H1 (cell line): ENCODE measurements at regions not wholly inside any gene's neighbourhood (a gene's known extent, or its start where the extent isn't known, plus 50 kb on each side); places are given as distances from the start of the nearest gene placed in this dataset.

Experiments
- CTCF ChIA-PET: fragments of 300-600 bp; sonication (Branson Sonifier 250); formaldehyde crosslinking; loops from one replicate; lab custom pipeline; 2021; ENCODE audit not compliant: partially characterized antibody; lab: Charles Lee
- POLR2A ChIA-PET: fragments of 300-600 bp; sonication (Branson Sonifier 250); formaldehyde crosslinking; loops from one replicate; lab custom pipeline; 2021; ENCODE audit warnings: inconsistent platforms; ENCODE audit not compliant: partially characterized antibody; lab: Charles Lee
- DNase-seq, 2 experiments: peaks; one replicate each; pipeline versions ENCODE4 v3.0.0 to v3.0.0-alpha.2; 2010 to 2022; ENCODE audit warnings: low spot score in 2 of 2, low read depth in 1 of 2, mixed read lengths in 1 of 2
- FAIRE-seq: peaks from 2 replicates; lab custom pipeline; 2011; peaks lifted over from hg19 to GRCh38; lab: Jason Lieb, UNC
- H2AFZ ChIP-seq: 2 replicates; pipeline ENCODE4 v1.8.1; 2012; ENCODE audit warnings: low read length, inconsistent platforms
- H2AK5ac ChIP-seq: 2 replicates; pipeline ENCODE4 v1.6.1; 2013; ENCODE audit warnings: low read depth, low read length
- H2BK120ac ChIP-seq: replicated peaks from 2 replicates; pipeline ENCODE3; 2013; ENCODE audit warnings: low read depth, low read length, inconsistent platforms
- H2BK12ac ChIP-seq: 2 replicates; pipeline ENCODE4 v1.6.1; 2013; ENCODE audit warnings: low read depth, low read length
- H2BK15ac ChIP-seq: 2 replicates; pipeline ENCODE4 v1.6.1; 2013; ENCODE audit warnings: low read length
- H2BK20ac ChIP-seq: 2 replicates; pipeline ENCODE4 v1.6.1; 2013; ENCODE audit warnings: low read length
- H2BK5ac ChIP-seq: 2 replicates; pipeline ENCODE4 v1.6.1; 2013; ENCODE audit warnings: low read depth, low read length
- H3K14ac ChIP-seq: 2 replicates; pipeline ENCODE4 v1.6.1; 2013; ENCODE audit warnings: inconsistent platforms; ENCODE audit not compliant: insufficient read length
- H3K18ac ChIP-seq: 2 replicates; pipeline ENCODE4 v1.6.1; 2013; ENCODE audit warnings: low read length; ENCODE audit errors: extremely low read depth
- H3K23ac ChIP-seq: 2 replicates; pipeline ENCODE4 v1.6.1; 2013; ENCODE audit warnings: inconsistent platforms; ENCODE audit not compliant: insufficient read length
- H3K23me2 ChIP-seq: 2 replicates; pipeline ENCODE4 v1.6.1; 2013; ENCODE audit warnings: low read depth, low read length
- H3K27ac ChIP-seq: 2 replicates; pipeline ENCODE4 v1.6.1; 2011; ENCODE audit warnings: low read depth, low read length, inconsistent platforms
- H3K27me3 ChIP-seq, 4 experiments: replicated peaks in 1 of 4; 1 replicate in 1 of 4; 2 replicates in 3 of 4; pipeline versions ENCODE4 v1.6.1 to v1.8.1; 2011 to 2013; ENCODE audit warnings: low read length in 3 of 4, mild to moderate bottlenecking in 3 of 4, inconsistent platforms in 2 of 4, mixed read lengths in 2 of 4, moderate library complexity in 1 of 4; ENCODE audit not compliant: control insufficient read depth in 3 of 4, insufficient read depth in 3 of 4; ENCODE audit errors: extremely low read depth in 1 of 4
- H3K36me3 ChIP-seq, 4 experiments: 2 replicates each; pipeline versions ENCODE4 v1.6.1 to v1.8.1; 2011 to 2013; ENCODE audit warnings: mild to moderate bottlenecking in 4 of 4, low read length in 3 of 4, moderate library complexity in 2 of 4, control low read depth in 1 of 4, inconsistent platforms in 1 of 4; ENCODE audit not compliant: insufficient read depth in 4 of 4, control insufficient read depth in 2 of 4
- H3K4ac ChIP-seq: replicated peaks from 2 replicates; pipeline ENCODE3; 2013; ENCODE audit warnings: low read length, low read depth, mixed read lengths, inconsistent platforms; ENCODE audit not compliant: insufficient read length
- H3K4me1 ChIP-seq, 4 experiments: replicated peaks in 1 of 4; 1 replicate in 1 of 4; 2 replicates in 3 of 4; pipeline versions ENCODE4 v1.6.1 to v1.8.1; 2011 to 2013; ENCODE audit warnings: low read length in 3 of 4, inconsistent platforms in 2 of 4, mixed read lengths in 1 of 4; ENCODE audit not compliant: insufficient read depth in 4 of 4, control insufficient read depth in 3 of 4
- H3K4me2 ChIP-seq, 2 experiments: 2 replicates each; pipeline versions ENCODE4 v1.6.1 to v1.8.1; 2011 to 2013; ENCODE audit warnings: low read depth in 2 of 2, low read length in 2 of 2, control low read depth in 1 of 2, inconsistent platforms in 1 of 2, mild to moderate bottlenecking in 1 of 2; ENCODE audit not compliant: insufficient read depth in 1 of 2
- H3K4me3 ChIP-seq, 4 experiments: fragments of 200-600, 300-600 bp in 1 of 4; sonication (generic), shearing (Covaris generic), sonication (Bioruptor Twin) in 1 of 4; 2 replicates each; pipeline versions ENCODE4 v1.5.1 to v1.8.1; 2011 to 2016; ENCODE audit warnings: low read length in 4 of 4, low read depth in 3 of 4, control low read depth in 2 of 4, inconsistent platforms in 2 of 4, mild to moderate bottlenecking in 2 of 4, mixed read lengths in 1 of 4, moderate library complexity in 1 of 4; ENCODE audit not compliant: insufficient read depth in 2 of 4; ENCODE audit errors: extremely low read depth in 1 of 4
- H3K56ac ChIP-seq: replicated peaks from 2 replicates; pipeline ENCODE3; 2013; ENCODE audit warnings: low read depth, mild to moderate bottlenecking, mixed read lengths, low read length, inconsistent platforms; ENCODE audit not compliant: insufficient read length
- H3K79me1 ChIP-seq: 2 replicates; pipeline ENCODE4 v1.6.1; 2013; ENCODE audit warnings: low read depth, low read length, control low read depth
- H3K79me2 ChIP-seq, 2 experiments: 2 replicates each; pipeline versions ENCODE4 v1.6.1 to v1.8.1; 2012 to 2013; ENCODE audit warnings: low read length in 2 of 2, mild to moderate bottlenecking in 2 of 2, inconsistent platforms in 1 of 2; ENCODE audit not compliant: insufficient read depth in 2 of 2, control insufficient read depth in 1 of 2
- H3K9ac ChIP-seq, 4 experiments: replicated peaks in 1 of 4; 1 replicate in 1 of 4; 2 replicates in 3 of 4; pipeline versions ENCODE4 v1.6.1 to v1.8.1; 2011 to 2013; ENCODE audit warnings: low read depth in 3 of 4, low read length in 3 of 4, control low read depth in 2 of 4, mild to moderate bottlenecking in 2 of 4, moderate library complexity in 2 of 4, inconsistent platforms in 1 of 4; ENCODE audit errors: extremely low read depth in 1 of 4
- H3K9me3 ChIP-seq, 2 experiments: 2 replicates each; pipeline versions ENCODE4 v1.6.1 to v1.8.1; 2012 to 2013; ENCODE audit warnings: mild to moderate bottlenecking in 2 of 2, moderate library complexity in 2 of 2, control low read depth in 1 of 2, inconsistent platforms in 1 of 2, low read depth in 1 of 2, low read length in 1 of 2, mixed read lengths in 1 of 2; ENCODE audit not compliant: insufficient read depth in 2 of 2
- H4K20me1 ChIP-seq, 2 experiments: replicated peaks in 1 of 2; 2 replicates each; pipeline versions ENCODE3 to v1.8.1; 2011 to 2013; ENCODE audit warnings: inconsistent platforms in 2 of 2, low read length in 2 of 2, mild to moderate bottlenecking in 1 of 2; ENCODE audit not compliant: insufficient read depth in 2 of 2, control insufficient read depth in 1 of 2
- H4K5ac ChIP-seq: 2 replicates; pipeline ENCODE4 v1.6.1; 2013; ENCODE audit warnings: low read length, low read depth, mixed read lengths, inconsistent platforms; ENCODE audit not compliant: insufficient read length
- H4K8ac ChIP-seq: 2 replicates; pipeline ENCODE4 v1.8.0; 2013; ENCODE audit warnings: mild to moderate bottlenecking, moderate library complexity, low read length, inconsistent platforms; ENCODE audit not compliant: insufficient read depth; ENCODE audit errors: extremely low read depth
- H4K91ac ChIP-seq: replicated peaks from 2 replicates; pipeline ENCODE3; 2013; ENCODE audit warnings: low read length, mixed read lengths, inconsistent platforms; ENCODE audit not compliant: insufficient read length
- EP300 ChIP-seq, 2 experiments: IDR thresholded peaks; 1 replicate in 1 of 2; 2 replicates in 1 of 2; pipeline ENCODE4 v1.6.1; 2011 to 2012; ENCODE audit warnings: low read depth in 2 of 2, low read length in 2 of 2, mild to moderate bottlenecking in 2 of 2, borderline replicate concordance in 1 of 2, inconsistent platforms in 1 of 2, moderate library complexity in 1 of 2
- HDAC2 ChIP-seq, 2 experiments: fragments of 300-600 bp in 1 of 2; sonication (generic) in 1 of 2; IDR thresholded peaks; 2 replicates each; pipeline ENCODE4 v1.6.1; 2011 to 2012; ENCODE audit warnings: low read depth in 2 of 2, low read length in 2 of 2, mild to moderate bottlenecking in 2 of 2, moderate library complexity in 2 of 2, borderline replicate concordance in 1 of 2, inconsistent platforms in 1 of 2
- HDAC6 ChIP-seq: IDR thresholded peaks from one replicate; pipeline ENCODE4 v1.7.1; 2012; ENCODE audit warnings: low read depth, mild to moderate bottlenecking, inconsistent platforms, low read length, moderate library complexity
- MAFK ChIP-seq: IDR thresholded peaks from 2 replicates; pipeline ENCODE4 v1.6.1; 2012; ENCODE audit warnings: low read depth, mild to moderate bottlenecking, improper control_type of control experiment, low read length
- POLR2AphosphoS5 ChIP-seq: IDR thresholded peaks from 2 replicates; pipeline ENCODE4 v1.6.1; 2011; ENCODE audit warnings: low read depth, low read length
- POU5F1 ChIP-seq: IDR thresholded peaks from 2 replicates; pipeline ENCODE4 v1.6.1; 2011; ENCODE audit warnings: low read depth, mild to moderate bottlenecking, low read length, moderate library complexity
- SIN3A ChIP-seq, 2 experiments: IDR thresholded peaks in 1 of 2; conservative IDR thresholded peaks in 1 of 2; 2 replicates each; pipeline ENCODE4 v1.6.1; 2011 to 2012; ENCODE audit warnings: low read length in 2 of 2, improper control_type of control experiment in 1 of 2, low read depth in 1 of 2, mild to moderate bottlenecking in 1 of 2
- SIX5 ChIP-seq: IDR thresholded peaks from 2 replicates; pipeline ENCODE4 v1.6.1; 2011; ENCODE audit warnings: mild to moderate bottlenecking, low read depth, low read length
- SP4 ChIP-seq: IDR thresholded peaks from 2 replicates; pipeline ENCODE4 v1.6.1; 2012; ENCODE audit warnings: low read length, inconsistent platforms
- TAF1 ChIP-seq: IDR thresholded peaks from 2 replicates; pipeline ENCODE4 v1.6.1; 2011; ENCODE audit warnings: mild to moderate bottlenecking, low read depth, low read length
- TAF7 ChIP-seq: optimal IDR thresholded peaks from 2 replicates; pipeline ENCODE3; 2011; ENCODE audit warnings: low read depth, mild to moderate bottlenecking, inconsistent platforms, low read length, moderate library complexity, borderline replicate concordance
- TBP ChIP-seq: IDR thresholded peaks from 2 replicates; pipeline ENCODE4 v1.6.1; 2011; ENCODE audit warnings: low read depth, low read length, improper control_type of control experiment
- TEAD4 ChIP-seq: IDR thresholded peaks from 2 replicates; pipeline ENCODE4 v1.6.1; 2012; ENCODE audit warnings: low read depth, low read length, inconsistent platforms, mixed read lengths
- YY1 ChIP-seq: IDR thresholded peaks from 2 replicates; pipeline ENCODE4 v1.6.1; 2011; ENCODE audit warnings: low read depth, mild to moderate bottlenecking, low read length
- WGBS, 2 experiments: shearing (Covaris generic) in 1 of 2; methylation state at CpG; one replicate each; pipeline versions ENCODE4 v1.1.6 to v1.1.7; 2013 to 2015; ENCODE audit warnings: low lambda C conversion rate in 2 of 2, mixed read lengths in 2 of 2, inconsistent platforms in 1 of 2, low coverage in 1 of 2, missing lambda C conversion rate in 1 of 2; ENCODE audit not compliant: insufficient replicate concordance in 2 of 2, insufficient coverage in 1 of 2, insufficient read length in 1 of 2; ENCODE audit errors: extremely low coverage in 1 of 2, missing lambda C conversion rate in 1 of 2; 5-methylcytosine and 5-hydroxymethylcytosine counted together

GRCh38 chrX:39782276-39782675 lies 315.5 kb downstream of the BCOR start:
- H3K4me2 ChIP-seq: no peak overlapping the region
- no peaks in the 10 kb centered on the region for H4K20me1 ChIP-seq
- H3K9ac ChIP-seq: no peak overlapping the region
- H2BK12ac ChIP-seq: no peak overlapping the region
- H3K27me3 ChIP-seq: no peaks in the 10 kb centered on the region; a peak in 1 of 7 replicates
- no peaks in the 10 kb centered on the region for H3K79me1 ChIP-seq
- H3K23me2 ChIP-seq: no peaks in the 10 kb centered on the region
- H3K18ac ChIP-seq: no peak overlapping the region; the same call in 1 of the 2 replicates
- H2AK5ac ChIP-seq: no peak overlapping the region
- CTCF ChIA-PET: interaction anchor here (0.6 to 1.0 kb wide), 3 partner anchors 14 to 36 kb away, joined by 3 to 4 read pairs (median 3); no protein-coding TSS in a partner anchor
- peaks cover 4 to 8% of the 10 kb centered on the region in 2 experiments; a peak in 2 of 4 replicates for H3K9me3 ChIP-seq
- peak; percentile 95 for FAIRE-seq
- H3K4me3 ChIP-seq: no peak overlapping the region
- H2BK5ac ChIP-seq: no peak overlapping the region
- no peak overlapping the region for H3K4ac ChIP-seq
- no peak overlapping the region for H4K5ac ChIP-seq
- H2AFZ ChIP-seq: peak overlapping the region; percentile 25; the same call in 1 of the 2 replicates
- no peak overlapping the region for H4K91ac ChIP-seq
- H2BK15ac ChIP-seq: no peak overlapping the region
- WGBS, 2 experiments: 29% methylated on average over 3 of the region's 4 CpGs; no CpG with 5 or more reads in 1 of the 2 experiments
- H3K23ac ChIP-seq: no peak overlapping the region
- no peak overlapping the region for H2BK20ac ChIP-seq
- no peaks in the 10 kb centered on the region for H3K79me2 ChIP-seq
- H3K27ac ChIP-seq: no peak overlapping the region
- no peak overlapping the region for H2BK120ac ChIP-seq
- H4K8ac ChIP-seq: no peak overlapping the region
- no peak overlapping the region for H3K56ac ChIP-seq
- H3K36me3 ChIP-seq: 0 out of 8 replicates have a peak, but pooled peaks cover 0 to 2% (median 0%) of the 10 kb centered on the region in 4 experiments
- no peak for DNase-seq
- peaks cover 0 to 6% (median 3%) of the 10 kb centered on the region in 4 experiments; a peak in 5 of 7 replicates for H3K4me1 ChIP-seq
- POLR2A ChIA-PET: no interaction called here
- H3K14ac ChIP-seq: no peak overlapping the region
- TF ChIP-seq MAFK: no peak
- no peak for TF ChIP-seq HDAC6
- no peak for TF ChIP-seq SP4
- TF ChIP-seq EP300 (IDR thresholded peaks at IDR 0.05; ENCODE audit: borderline replicate concordance in 1 of 2, low read depth in 2 of 2, low read length in 2 of 2): no peak
- no peak for TF ChIP-seq TAF7
- TF ChIP-seq SIN3A (conservative IDR thresholded peaks at IDR 0.05 in 1 of 2, IDR thresholded peaks at IDR 0.05 in 1 of 2; ENCODE audit: low read depth in 1 of 2, low read length in 2 of 2): no peak
- TF ChIP-seq POLR2AphosphoS5: no peak
- no peak for TF ChIP-seq POU5F1
- no peak for TF ChIP-seq HDAC2 (IDR thresholded peaks at IDR 0.05; ENCODE audit: borderline replicate concordance in 1 of 2, low read depth in 2 of 2, low read length in 2 of 2)
- TF ChIP-seq TAF1: no peak
- no peak for TF ChIP-seq YY1
- no peak for TF ChIP-seq TEAD4
- TF ChIP-seq SIX5: peak; percentile 58
- TF ChIP-seq TBP: no peak
